Activated CD8-positive, alpha-beta memory T cell treated with anti-CD3 and anti-CD28 coated beads for 48 hours (primary cell): ENCODE measurements at regions not wholly inside any gene's neighbourhood (a gene's known extent, or its start where the extent isn't known, plus 50 kb on each side); places are given as distances from the start of the nearest gene placed in this dataset.
"Not testable (repeated sequence)": the region's sequence is repeated elsewhere in the genome, so short reads cannot be mapped to it uniquely, and the experiment has no call there.

Experiments
- DNase-seq, 3 experiments: peaks; one replicate each; pipeline ENCODE4 v3.0.0-alpha.2; 2020; ENCODE audit warnings: low read depth in 2 of 3, low spot score in 2 of 3

GRCh38 chr14:101254805-101255764 lies 306.2 kb upstream of the DIO3 start:
- no peak for DNase-seq

GRCh38 chr14:101255765-101256125 lies 305.6 kb upstream of the DIO3 start:
- DNase-seq: no peak

- DNase-seq: no peak
Observed at GRCh38 chr14:101256266-101256665, 305.0 kb upstream of the DIO3 start.

GRCh38 chr14:101257551-101257950 lies 303.7 kb upstream of the DIO3 start:
- DNase-seq: no peak

GRCh38 chr14:101259748-101260147 lies 301.5 kb upstream of the DIO3 start:
- DNase-seq: no peak

GRCh38 chr14:101266441-101266840 lies 294.9 kb upstream of the DIO3 start:
- DNase-seq: not testable (repeated sequence)

GRCh38 chr14:101273091-101273490 lies 288.2 kb upstream of the DIO3 start:
- no peak for DNase-seq

GRCh38 chr14:101276309-101277091 lies 284.8 kb upstream of the DIO3 start:
- DNase-seq: no peak

- DNase-seq: no peak
Observed at GRCh38 chr14:101282418-101282817, 278.9 kb upstream of the DIO3 start.

GRCh38 chr14:101284711-101285110 lies 276.6 kb upstream of the DIO3 start:
- no peak for DNase-seq

GRCh38 chr14:101286271-101287018 lies 274.9 kb upstream of the DIO3 start:
- DNase-seq: no peak

- no peak for DNase-seq
Observed at GRCh38 chr14:101288436-101289229, 272.7 kb upstream of the DIO3 start.

GRCh38 chr14:101289230-101289690 lies 272.0 kb upstream of the DIO3 start:
- DNase-seq: no peak

- no peak for DNase-seq
Observed at GRCh38 chr14:101289911-101290310, 271.4 kb upstream of the DIO3 start.

- no peak for DNase-seq
Observed at GRCh38 chr14:101290611-101291010, 270.7 kb upstream of the DIO3 start.

- no peak for DNase-seq
Observed at GRCh38 chr14:101291390-101291789, 269.9 kb upstream of the DIO3 start.

GRCh38 chr14:101292448-101292847 lies 268.8 kb upstream of the DIO3 start:
- no peak for DNase-seq

GRCh38 chr14:101293605-101294004 lies 267.7 kb upstream of the DIO3 start:
- DNase-seq: no peak

- no peak for DNase-seq
Observed at GRCh38 chr14:101294136-101294535, 267.2 kb upstream of the DIO3 start.

- DNase-seq: not testable (repeated sequence)
Observed at GRCh38 chr14:101299781-101300180, 261.5 kb upstream of the DIO3 start.

- no peak for DNase-seq
Observed at GRCh38 chr14:101301011-101301410, 260.3 kb upstream of the DIO3 start.
